Lung (tissue), 11 donors: ENCODE measurements at regions not wholly inside any gene's neighbourhood (a gene's known extent, or its start where the extent isn't known, plus 50 kb on each side); places are given as distances from the start of the nearest gene placed in this dataset.
A peak's percentile ranks its signal among the peaks of the same experiment; 100 is the strongest.

Source experiments
- ATAC-seq: fragments of 200-7000 bp; cut with Tn5 transposase; one replicate; pipeline ENCODE4 v1.9.1; 2020; ENCODE audit warnings: moderate number of reproducible peaks; ENCODE audit not compliant: insufficient read depth, low FRiP score
- DNase-seq, 3 donors: peaks; one replicate each; pipeline ENCODE4 v3.0.0-alpha.2; 2013 to 2017
- H3K27ac ChIP-seq, 2 donors: one replicate each; pipeline ENCODE4 v1.5.1; 2013; ENCODE audit warnings: mild to moderate bottlenecking in 2 of 2, moderate library complexity in 2 of 2, control low read depth in 1 of 2, inconsistent platforms in 1 of 2, low read depth in 1 of 2, low read length in 1 of 2
- H3K27me3 ChIP-seq, 3 donors: one replicate each; pipeline ENCODE4 v1.5.1; 2013; ENCODE audit warnings: low read length in 2 of 3; ENCODE audit not compliant: control insufficient read depth in 3 of 3, insufficient read depth in 3 of 3
- H3K36me3 ChIP-seq, 4 donors: one replicate each; pipeline ENCODE4 v1.5.1; 2013; ENCODE audit warnings: low read length in 4 of 4, mild to moderate bottlenecking in 1 of 4, moderate library complexity in 1 of 4; ENCODE audit not compliant: control insufficient read depth in 4 of 4, insufficient read depth in 4 of 4
- H3K4me1 ChIP-seq, 5 donors: one replicate each; pipeline ENCODE4 v1.5.1; 2013; ENCODE audit warnings: low read length in 5 of 5, mild to moderate bottlenecking in 2 of 5, moderate library complexity in 1 of 5; ENCODE audit not compliant: control insufficient read depth in 5 of 5, insufficient read depth in 5 of 5
- H3K4me3 ChIP-seq: one replicate; pipeline ENCODE4 v1.5.1; 2013; ENCODE audit warnings: mild to moderate bottlenecking, control low read depth, moderate library complexity
- H3K9ac ChIP-seq, 2 donors: one replicate each; pipeline ENCODE4 v1.5.1; 2013; ENCODE audit warnings: low read length in 2 of 2, control low read depth in 1 of 2; ENCODE audit not compliant: insufficient read depth in 1 of 2
- H3K9me3 ChIP-seq, 4 donors: one replicate each; pipeline ENCODE4 v1.5.1; 2013; ENCODE audit warnings: low read length in 3 of 4, mild to moderate bottlenecking in 1 of 4, moderate library complexity in 1 of 4; ENCODE audit not compliant: control insufficient read depth in 4 of 4, insufficient read depth in 3 of 4
- WGBS, 2 donors: extraction: QIAGEN DNeasy Blood & Tissue Kit; methylation state at CpG; one replicate each; pipeline ENCODE4 v1.1.7; 2013; 5-methylcytosine and 5-hydroxymethylcytosine counted together
- TF ChIP-seq, protein P1 (sequence below): IDR thresholded peaks from 2 replicates; pipeline ENCODE4 v1.5.1; 2012; ENCODE audit warnings: mild to moderate bottlenecking; ENCODE audit errors: control extremely low read depth, extremely low read depth
- donor health status: control.
- donor health status: control.
- donor health status: Bipolar disorder and iron deficiency.
- donor health status: healthy.
- donor health status: DM: yes; HTN: yes; CAD: no.

- Histone ChIP-seq H3K4me3 (no peak overlapping the region), H3K36me3 (no peaks in the 10 kb centered on the region), H3K9ac (no peak overlapping the region), H3K9me3 (peaks cover 0 to 1% (median 0%) of the 10 kb centered on the region in 4 donors), H3K4me1 (no peaks in the 10 kb centered on the region), H3K27ac (no peak overlapping the region), H3K27me3 (no peaks in the 10 kb centered on the region)
- DNase-seq (no peak), ATAC-seq (no peak)
- WGBS, 2 donors: 71 to 75% methylated on average over 4 of the region's 4 CpGs
- TF ChIP-seq, protein P1, sequence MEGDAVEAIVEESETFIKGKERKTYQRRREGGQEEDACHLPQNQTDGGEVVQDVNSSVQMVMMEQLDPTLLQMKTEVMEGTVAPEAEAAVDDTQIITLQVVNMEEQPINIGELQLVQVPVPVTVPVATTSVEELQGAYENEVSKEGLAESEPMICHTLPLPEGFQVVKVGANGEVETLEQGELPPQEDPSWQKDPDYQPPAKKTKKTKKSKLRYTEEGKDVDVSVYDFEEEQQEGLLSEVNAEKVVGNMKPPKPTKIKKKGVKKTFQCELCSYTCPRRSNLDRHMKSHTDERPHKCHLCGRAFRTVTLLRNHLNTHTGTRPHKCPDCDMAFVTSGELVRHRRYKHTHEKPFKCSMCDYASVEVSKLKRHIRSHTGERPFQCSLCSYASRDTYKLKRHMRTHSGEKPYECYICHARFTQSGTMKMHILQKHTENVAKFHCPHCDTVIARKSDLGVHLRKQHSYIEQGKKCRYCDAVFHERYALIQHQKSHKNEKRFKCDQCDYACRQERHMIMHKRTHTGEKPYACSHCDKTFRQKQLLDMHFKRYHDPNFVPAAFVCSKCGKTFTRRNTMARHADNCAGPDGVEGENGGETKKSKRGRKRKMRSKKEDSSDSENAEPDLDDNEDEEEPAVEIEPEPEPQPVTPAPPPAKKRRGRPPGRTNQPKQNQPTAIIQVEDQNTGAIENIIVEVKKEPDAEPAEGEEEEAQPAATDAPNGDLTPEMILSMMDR: no peak
Observed at GRCh38 chr2:65527451-65528240, 95.2 kb upstream of the SPRED2 start.

DNA sequence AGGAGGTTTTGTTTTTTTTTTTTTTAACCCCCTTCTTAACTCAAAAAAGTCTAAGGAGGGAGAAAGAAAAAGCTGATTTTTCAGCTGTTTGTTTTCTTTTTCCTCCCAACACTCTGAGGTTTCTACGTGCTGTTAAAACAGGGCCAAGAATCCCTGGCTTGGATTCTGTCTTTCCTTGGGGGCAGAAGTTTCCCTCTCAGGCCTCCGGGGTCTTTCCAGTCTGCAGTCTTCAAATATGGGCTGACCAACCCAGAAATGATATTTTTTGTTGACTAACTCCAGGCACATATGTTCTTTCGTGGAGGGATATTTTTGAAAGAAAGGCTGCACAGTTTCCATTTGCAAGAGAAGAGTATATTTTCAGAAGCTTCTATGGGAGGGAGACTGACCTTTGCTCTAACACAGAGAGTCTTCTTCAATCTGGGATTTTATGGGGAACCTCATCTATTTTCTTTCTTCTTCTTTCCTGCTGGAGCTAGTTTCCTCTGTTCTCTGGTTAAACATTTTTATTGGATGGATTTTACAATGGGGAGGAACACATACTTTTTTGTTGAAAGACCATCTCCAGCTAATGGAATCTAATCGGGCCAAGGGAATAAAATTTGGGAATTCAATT is 93.3 kb upstream of the SPRED2 start:
- TF ChIP-seq, protein P1: no peak
- H3K9me3 ChIP-seq: peaks cover 0 to 1% (median 0%) of the 10 kb centered on the region in 4 donors
- H3K36me3 ChIP-seq: no peaks in the 10 kb centered on the region
- WGBS, 2 donors: 78 to 90% methylated on average over 4 of the region's 4 CpGs
- no peak overlapping the region for H3K9ac ChIP-seq
- H3K4me1 ChIP-seq: no peaks in the 10 kb centered on the region
- ATAC-seq (no peak), DNase-seq (peak in 2 of 3 donors; percentile 13 to 51)
- no peak overlapping the region for H3K4me3 ChIP-seq
- no peak overlapping the region for H3K27ac ChIP-seq
- no peaks in the 10 kb centered on the region for H3K27me3 ChIP-seq

GRCh38 chr2:65522922-65523321 is 90.5 kb upstream of the SPRED2 start:
- Histone ChIP-seq H3K4me1 (no peaks in the 10 kb centered on the region), H3K9ac (no peak overlapping the region), H3K9me3 (peaks cover 0 to 1% (median 0%) of the 10 kb centered on the region in 4 donors), H3K27me3 (no peaks in the 10 kb centered on the region), H3K36me3 (no peaks in the 10 kb centered on the region), H3K27ac (no peak overlapping the region), H3K4me3 (no peak overlapping the region)
- 95% methylated on average over 4 of the region's 4 CpGs for WGBS, 2 donors
- DNase-seq (no peak), ATAC-seq (no peak)
- TF ChIP-seq, protein P1: no peak
